GM23248 (cell line): ENCODE measurements at regions not wholly inside any gene's neighbourhood (a gene's known extent, or its start where the extent isn't known, plus 50 kb on each side); places are given as distances from the start of the nearest gene placed in this dataset.
"Not testable (repeated sequence)": the region's sequence is repeated elsewhere in the genome, so short reads cannot be mapped to it uniquely, and the experiment has no call there.

Source experiments
- DNase-seq: peaks from one replicate; pipeline ENCODE4 v3.0.0-alpha.2; 2015
- H2AFZ ChIP-seq: fragments of 200-600 bp; sonication (generic); 2 replicates; pipeline ENCODE4 v1.6.1; 2016; ENCODE audit warnings: antibody characterized with exemption
- H3F3A ChIP-seq: fragments of 200-600 bp; sonication (generic); 2 replicates; pipeline ENCODE4 v1.6.1; 2016; ENCODE audit warnings: mild to moderate bottlenecking, antibody characterized with exemption, mixed run types; ENCODE audit not compliant: insufficient read depth
- H3K27ac ChIP-seq: fragments of 200-600 bp; sonication (generic); 2 replicates; pipeline ENCODE4 v1.5.1; 2016; ENCODE audit warnings: mild to moderate bottlenecking
- H3K27me3 ChIP-seq: fragments of 200-600 bp; sonication (generic); replicated peaks from 2 replicates; pipeline ENCODE4 v1.6.1; 2016; ENCODE audit warnings: mild to moderate bottlenecking; ENCODE audit not compliant: insufficient read depth
- H3K36me3 ChIP-seq: fragments of 200-600 bp; sonication (generic); 2 replicates; pipeline ENCODE4 v1.6.1; 2016; ENCODE audit warnings: low read depth, mild to moderate bottlenecking
- H3K4me1 ChIP-seq: fragments of 200-600 bp; sonication (generic); 2 replicates; pipeline ENCODE4 v1.6.1; 2016; ENCODE audit warnings: mild to moderate bottlenecking; ENCODE audit not compliant: insufficient read depth
- H3K4me2 ChIP-seq: fragments of 200-600 bp; sonication (generic); one replicate; pipeline ENCODE4 v1.6.1; 2016; ENCODE audit warnings: mild to moderate bottlenecking; ENCODE audit not compliant: unreplicated experiment
- H3K4me3 ChIP-seq: fragments of 200-600 bp; sonication (generic); 2 replicates; pipeline ENCODE4 v1.5.1; 2016; ENCODE audit warnings: mild to moderate bottlenecking
- H3K79me2 ChIP-seq: fragments of 200-600 bp; sonication (generic); 2 replicates; pipeline ENCODE4 v1.6.1; 2016; ENCODE audit warnings: mild to moderate bottlenecking; ENCODE audit not compliant: insufficient read depth
- H3K9ac ChIP-seq: fragments of 200-600 bp; sonication (generic); 2 replicates; pipeline ENCODE4 v1.6.1; 2016; ENCODE audit warnings: mild to moderate bottlenecking
- H3K9me2 ChIP-seq: fragments of 200-600 bp; sonication (generic); 2 replicates; pipeline ENCODE4 v1.6.1; 2016; ENCODE audit warnings: mixed run types, mild to moderate bottlenecking, moderate library complexity; ENCODE audit not compliant: insufficient read depth
- H3K9me3 ChIP-seq: fragments of 200-600 bp; sonication (generic); one replicate; pipeline ENCODE4 v1.6.1; 2017; ENCODE audit warnings: low read depth
- H4K20me1 ChIP-seq: fragments of 200-600 bp; sonication (generic); 2 replicates; pipeline ENCODE4 v1.6.0; 2016; ENCODE audit not compliant: insufficient read depth
- EZH2 ChIP-seq: fragments of 200-600 bp; sonication (generic); IDR thresholded peaks from 2 replicates; pipeline ENCODE4 v1.6.1; 2018; ENCODE audit warnings: antibody characterized with exemption, mild to moderate bottlenecking; ENCODE audit not compliant: insufficient read depth, poor library complexity, severe bottlenecking
- EZH2phosphoT487 ChIP-seq: fragments of 200-600 bp; sonication (generic); IDR thresholded peaks from 2 replicates; pipeline ENCODE4 v1.6.1; 2018; ENCODE audit warnings: antibody characterized with exemption, moderate library complexity, mild to moderate bottlenecking, low read depth; ENCODE audit not compliant: insufficient read depth
- WGBS, 2 experiments: methylation state at CpG; one replicate each; pipeline ENCODE4 v1.1.6; 2015 to 2017; ENCODE audit warnings: low lambda C conversion rate in 2 of 2, low coverage in 1 of 2; ENCODE audit errors: missing lambda C conversion rate in 2 of 2; 5-methylcytosine and 5-hydroxymethylcytosine counted together
- in situ Hi-C: fragments of 300-500 bp; cut with MboI; formaldehyde crosslinking; loops from 2 replicates; pipeline ENCODE4 v1.15.0; 2020

- WGBS, 2 experiments: 48 to 52% methylated on average over 12 of the region's 12 CpGs
- H3K9ac ChIP-seq: no peak overlapping the region
- H3K4me1 ChIP-seq: peaks cover 8% of the 10 kb centered on the region
- no peaks in the 10 kb centered on the region for H3K27me3 ChIP-seq
- no peak overlapping the region for H3K4me3 ChIP-seq
- H3K4me2 ChIP-seq: no peak overlapping the region
- DNase-seq: no peak
- no peaks in the 10 kb centered on the region for H3K36me3 ChIP-seq
- TF ChIP-seq EZH2phosphoT487 (no peak), EZH2 (no peak)
- H3K27ac ChIP-seq: no peak overlapping the region
- H3F3A ChIP-seq: peaks cover 8% of the 10 kb centered on the region; the same call in 1 of the 2 replicates
- no peaks in the 10 kb centered on the region for H3K9me2 ChIP-seq
- H3K79me2 ChIP-seq: no peaks in the 10 kb centered on the region
- in situ Hi-C loops: no loop called here
- no peaks in the 10 kb centered on the region for H4K20me1 ChIP-seq
- H2AFZ ChIP-seq: no peak overlapping the region
- H3K9me3 ChIP-seq: no peaks in the 10 kb centered on the region
Observed at GRCh38 chr9:124125651-124125977, 114.0 kb downstream of the LHX2 start.

GRCh38 chr9:124126648-124127646 lies 115.4 kb downstream of the LHX2 start:
- H3K9me2 ChIP-seq: no peaks in the 10 kb centered on the region
- DNase-seq: peak; percentile 62
- H3K79me2 ChIP-seq: no peaks in the 10 kb centered on the region
- H4K20me1 ChIP-seq: no peaks in the 10 kb centered on the region
- no peak overlapping the region for H2AFZ ChIP-seq
- H3K9ac ChIP-seq: no peak overlapping the region
- no peaks in the 10 kb centered on the region for H3K27me3 ChIP-seq
- H3F3A ChIP-seq: peaks cover 8% of the 10 kb centered on the region; the same call in 1 of the 2 replicates
- no peaks in the 10 kb centered on the region for H3K36me3 ChIP-seq
- no peak overlapping the region for H3K4me2 ChIP-seq
- no peak overlapping the region for H3K4me3 ChIP-seq
- no peak for TF ChIP-seq EZH2phosphoT487
- TF ChIP-seq EZH2: no peak
- no peak overlapping the region for H3K27ac ChIP-seq
- in situ Hi-C loops: no loop called here
- H3K9me3 ChIP-seq: no peaks in the 10 kb centered on the region
- H3K4me1 ChIP-seq: peaks cover 8% of the 10 kb centered on the region
- 27% methylated on average over 19 of the region's 19 CpGs for WGBS, 2 experiments

DNA sequence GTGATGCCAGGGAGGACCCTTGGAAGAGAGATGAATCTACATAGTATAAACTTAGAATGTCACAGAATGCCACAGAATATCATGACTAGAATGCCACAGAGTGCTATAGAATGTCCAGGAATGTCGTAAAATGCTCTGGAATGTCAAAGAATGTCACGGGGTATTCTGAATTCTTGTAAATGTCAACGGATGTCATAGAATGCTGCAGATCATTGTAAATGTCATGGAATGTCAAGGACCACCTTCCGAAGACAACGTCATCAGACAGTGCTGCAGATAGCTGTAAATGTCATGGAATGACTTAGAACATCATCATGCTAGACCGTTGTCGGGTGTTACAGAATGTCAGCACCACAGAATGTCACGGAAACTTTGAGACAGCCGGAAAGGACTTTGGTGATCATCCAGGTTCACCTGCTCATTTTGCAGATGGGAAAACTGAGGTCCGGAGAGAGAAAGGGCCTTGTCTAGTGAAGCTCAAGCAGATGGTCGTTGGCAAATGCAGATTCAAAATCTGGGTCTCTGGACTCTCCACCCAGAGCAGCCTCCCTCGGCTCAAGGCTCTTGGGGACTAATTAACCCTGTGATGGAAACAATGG lies 117.1 kb downstream of the LHX2 start:
- no peaks in the 10 kb centered on the region for H3K9me2 ChIP-seq
- H3F3A ChIP-seq: no peaks in the 10 kb centered on the region
- no peak overlapping the region for H3K27ac ChIP-seq
- no peak overlapping the region for H3K4me2 ChIP-seq
- no peak overlapping the region for H2AFZ ChIP-seq
- no peaks in the 10 kb centered on the region for H3K36me3 ChIP-seq
- H3K27me3 ChIP-seq: no peaks in the 10 kb centered on the region
- no peak overlapping the region for H3K4me3 ChIP-seq
- in situ Hi-C loops: no loop called here
- H3K4me1 ChIP-seq: 0 out of 2 replicates have a peak, but pooled peaks cover 7% of the 10 kb centered on the region
- TF ChIP-seq EZH2phosphoT487 (no peak), EZH2 (no peak)
- no peak overlapping the region for H3K9ac ChIP-seq
- no peaks in the 10 kb centered on the region for H3K9me3 ChIP-seq
- 70 to 72% methylated on average over 12 of the region's 12 CpGs for WGBS, 2 experiments
- DNase-seq: no peak
- H4K20me1 ChIP-seq: no peaks in the 10 kb centered on the region
- no peaks in the 10 kb centered on the region for H3K79me2 ChIP-seq

DNA sequence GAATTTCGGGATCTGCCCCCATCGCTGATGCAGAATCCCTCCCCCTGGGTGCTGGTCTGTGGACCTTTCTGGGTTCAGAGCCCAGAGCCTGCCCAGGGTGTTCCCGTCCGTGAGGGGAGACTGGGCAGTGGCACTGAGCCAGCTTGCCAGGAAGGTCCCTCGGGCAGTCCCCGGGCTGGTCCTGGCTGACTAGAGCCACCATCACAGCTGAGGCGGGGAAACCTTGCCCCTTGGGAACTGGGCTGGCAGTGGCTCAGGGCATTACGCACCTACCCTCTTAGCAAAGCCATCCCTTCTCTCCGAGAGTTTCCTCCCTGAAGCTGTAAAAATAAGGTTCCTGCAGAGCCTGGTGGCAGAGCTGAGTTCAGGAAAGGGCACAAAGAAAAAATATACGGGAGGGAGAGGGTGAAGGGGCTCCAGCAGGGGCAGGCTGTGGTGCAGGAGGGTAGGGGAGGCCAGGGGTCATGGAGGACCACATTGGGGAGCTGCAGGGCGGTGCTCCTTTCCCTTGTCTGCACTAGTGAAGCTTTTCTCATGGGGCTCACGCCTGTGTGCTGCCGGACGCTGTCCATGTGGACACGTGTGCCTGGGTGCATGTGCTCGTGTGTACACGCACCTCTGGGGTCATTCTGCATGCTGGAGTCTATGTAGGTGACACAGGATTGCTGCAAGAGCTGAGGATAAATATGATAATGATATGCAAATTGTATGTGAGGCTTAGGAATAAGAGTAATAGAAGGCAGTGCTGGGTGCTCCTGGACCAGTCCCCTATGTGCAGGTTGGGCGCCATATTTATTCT lies 118.9 kb downstream of the LHX2 start:
- in situ Hi-C loops: loop anchor here (10.0 kb wide), 1 partner anchor 184 kb away; no protein-coding TSS in a partner anchor
- no peak overlapping the region for H3K4me2 ChIP-seq
- no peaks in the 10 kb centered on the region for H4K20me1 ChIP-seq
- no peaks in the 10 kb centered on the region for H3K27me3 ChIP-seq
- no peaks in the 10 kb centered on the region for H3F3A ChIP-seq
- no peak for DNase-seq
- 0 out of 2 replicates have a peak, but pooled peaks cover 7% of the 10 kb centered on the region for H3K4me1 ChIP-seq
- H3K4me3 ChIP-seq: no peak overlapping the region
- H3K9me3 ChIP-seq: no peaks in the 10 kb centered on the region
- no peaks in the 10 kb centered on the region for H3K9me2 ChIP-seq
- H2AFZ ChIP-seq: no peak overlapping the region
- H3K36me3 ChIP-seq: no peaks in the 10 kb centered on the region
- whole genome bisulfite sequencing, 2 experiments: 73 to 76% methylated on average over 17 to 18 of the region's 18 CpGs
- TF ChIP-seq EZH2: no peak
- TF ChIP-seq EZH2phosphoT487: no peak
- H3K9ac ChIP-seq: no peak overlapping the region
- no peaks in the 10 kb centered on the region for H3K79me2 ChIP-seq
- H3K27ac ChIP-seq: no peak overlapping the region

- 90 to 93% methylated on average over 7 of the region's 7 CpGs for WGBS, 2 experiments
- not testable (repeated sequence) for H2AFZ ChIP-seq, H3F3A ChIP-seq, H3K4me1 ChIP-seq, H3K27me3 ChIP-seq, H3K36me3 ChIP-seq, H4K20me1 ChIP-seq, H3K27ac ChIP-seq, H3K9me3 ChIP-seq, H3K9ac ChIP-seq, H3K4me3 ChIP-seq, DNase-seq, H3K9me2 ChIP-seq, H3K79me2 ChIP-seq, H3K4me2 ChIP-seq
- in situ Hi-C loops: loop anchor here (10.0 kb wide), 1 partner anchor 183 kb away; no protein-coding TSS in a partner anchor
Observed at GRCh38 chr9:124131518-124131917, 120.0 kb downstream of the LHX2 start.
